GM21381 (cell line): ENCODE measurements at regions not wholly inside any gene's neighbourhood (a gene's known extent, or its start where the extent isn't known, plus 50 kb on each side); places are given as distances from the start of the nearest gene placed in this dataset.

Experiments used
- ATAC-seq: cut with Tn5 transposase; IDR thresholded peaks from one replicate; pipeline ENCODE4 v1.9.1; 2021; ENCODE audit warnings: mild to moderate bottlenecking, moderate library complexity; ENCODE audit not compliant: unreplicated experiment

- peak; percentile 42 for ATAC-seq
Measured at GRCh38 chr14:71524320-71524982, 407.8 kb upstream of the RGS6 start.

- ATAC-seq, result no peak
Measured at GRCh38 chr14:71525663-71526221, 406.5 kb upstream of the RGS6 start.

- ATAC-seq, result no peak
Measured at GRCh38 chr14:71526388-71526787, 405.8 kb upstream of the RGS6 start.

- no peak for ATAC-seq
Measured at GRCh38 chr14:71527838-71528237, 404.4 kb upstream of the RGS6 start.

- ATAC-seq, result no peak
Measured at GRCh38 chr14:71529848-71530247, 402.4 kb upstream of the RGS6 start.

GRCh38 chr14:71532344-71532743 lies 399.9 kb upstream of the RGS6 start:
- no peak for ATAC-seq

- no peak for ATAC-seq
Measured at GRCh38 chr14:71532790-71533189, 399.4 kb upstream of the RGS6 start.

GRCh38 chr14:71533390-71533789 lies 398.8 kb upstream of the RGS6 start:
- ATAC-seq, result no peak

- ATAC-seq, result no peak
Measured at GRCh38 chr14:71533800-71534199, 398.4 kb upstream of the RGS6 start.

GRCh38 chr14:71534506-71534905 lies 397.7 kb upstream of the RGS6 start:
- ATAC-seq, result no peak

- ATAC-seq, result no peak
Measured at GRCh38 chr14:71536015-71536740, 396.1 kb upstream of the RGS6 start.

GRCh38 chr14:71536927-71537772 lies 395.1 kb upstream of the RGS6 start:
- ATAC-seq, result no peak

GRCh38 chr14:71538288-71538687 lies 393.9 kb upstream of the RGS6 start:
- no peak for ATAC-seq

- no peak for ATAC-seq
Measured at GRCh38 chr14:71538938-71539649, 393.1 kb upstream of the RGS6 start.

GRCh38 chr14:71539650-71540285 lies 392.5 kb upstream of the RGS6 start:
- no peak for ATAC-seq

- ATAC-seq, result no peak
Measured at GRCh38 chr14:71541271-71541670, 391.0 kb upstream of the RGS6 start.

GRCh38 chr14:71541973-71542690 lies 390.1 kb upstream of the RGS6 start:
- ATAC-seq, result no peak

- ATAC-seq, result no peak
Measured at GRCh38 chr14:71549421-71550050, 382.7 kb upstream of the RGS6 start.

GRCh38 chr14:71550367-71550766 lies 381.9 kb upstream of the RGS6 start:
- no peak for ATAC-seq
